ENCODE measurements at regions not wholly inside any gene's neighbourhood (a gene's known extent, or its start where the extent isn't known, plus 50 kb on each side); places are given as distances from the start of the nearest gene placed in this dataset.
"Not testable (repeated sequence)": the region's sequence is repeated elsewhere in the genome, so short reads cannot be mapped to it uniquely, and the experiment has no call there.

- DNase-seq (ENCODE audit: low spot score) = not testable (repeated sequence)
Measured at GRCh38 chr12:19625551-19625950, 186.3 kb downstream of the AEBP2 start.

- DNase-seq (ENCODE audit: low spot score) = no peak
Measured at GRCh38 chr12:19627719-19628118, 188.4 kb downstream of the AEBP2 start.

DNA sequence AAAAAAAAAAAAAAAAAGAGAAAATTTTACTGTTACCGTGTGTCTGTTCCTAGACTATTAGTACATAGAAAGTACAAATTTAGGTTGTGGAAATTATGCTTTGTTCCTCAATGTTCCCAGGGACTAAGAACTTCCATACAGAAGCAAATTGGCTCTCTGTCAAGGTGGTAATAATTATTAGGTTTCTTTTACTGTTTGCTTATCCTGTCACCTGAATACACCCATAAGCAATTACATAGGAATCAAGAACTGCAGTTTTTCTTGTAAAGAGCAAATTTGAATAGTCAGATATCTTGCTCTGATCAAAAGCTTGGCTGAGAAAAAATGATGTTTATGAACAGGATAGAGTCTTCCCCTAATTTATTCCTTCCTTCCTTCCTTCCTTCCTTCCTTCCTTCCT lies 191.2 kb downstream of the AEBP2 start:
- no peak for DNase-seq (ENCODE audit: low spot score)

GRCh38 chr12:19633194-19633593 lies 193.9 kb downstream of the AEBP2 start:
- DNase-seq (ENCODE audit: low spot score) = no peak

- no peak for DNase-seq (ENCODE audit: low spot score)
Measured at GRCh38 chr12:19633641-19634040, 194.3 kb downstream of the AEBP2 start.

DNA sequence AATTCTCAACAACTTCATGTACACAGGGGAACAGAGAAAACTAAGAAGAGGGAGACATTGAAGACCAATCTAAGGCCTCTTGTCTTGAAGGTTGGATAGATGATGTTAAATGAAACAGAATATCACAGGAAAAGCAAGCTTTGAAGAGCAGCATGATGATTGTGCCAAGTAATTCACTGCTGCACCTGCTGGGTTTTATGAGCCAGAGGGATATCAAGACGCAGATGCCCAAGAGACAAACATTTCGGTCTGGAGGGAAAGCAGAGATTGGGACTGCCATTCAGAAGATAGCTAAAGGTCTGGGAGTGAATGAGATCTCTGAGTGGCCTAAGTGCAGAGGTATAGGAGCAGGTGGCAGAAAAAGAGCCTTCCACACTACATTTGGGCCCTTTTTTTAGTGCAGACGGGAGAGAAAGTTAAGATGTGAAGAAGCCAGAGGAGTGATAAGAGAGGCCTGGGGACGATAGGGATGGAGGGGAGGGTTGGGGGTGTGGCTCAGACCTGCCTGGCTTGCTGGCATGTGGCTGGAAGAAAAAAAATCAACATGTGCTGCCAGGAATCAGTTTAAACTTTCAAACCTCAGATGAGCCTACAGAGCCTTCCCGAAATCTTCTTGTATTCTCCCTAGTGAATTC lies 200.6 kb downstream of the AEBP2 start:
- no peak for DNase-seq (ENCODE audit: low spot score)

GRCh38 chr12:19641235-19642080 lies 202.2 kb downstream of the AEBP2 start:
- DNase-seq (ENCODE audit: low spot score) = no peak

GRCh38 chr12:19642345-19642744 lies 203.1 kb downstream of the AEBP2 start:
- no peak for DNase-seq (ENCODE audit: low spot score)

GRCh38 chr12:19643635-19644034 lies 204.3 kb downstream of the AEBP2 start:
- DNase-seq (ENCODE audit: low spot score) = no peak

- no peak for DNase-seq (ENCODE audit: low spot score)
Measured at GRCh38 chr12:19644571-19644970, 205.3 kb downstream of the AEBP2 start.

- DNase-seq (ENCODE audit: low spot score) = no peak
Measured at GRCh38 chr12:19645823-19646222, 206.5 kb downstream of the AEBP2 start.

GRCh38 chr12:19646599-19646998 lies 207.3 kb downstream of the AEBP2 start:
- no peak for DNase-seq (ENCODE audit: low spot score)

- no peak for DNase-seq (ENCODE audit: low spot score)
Measured at GRCh38 chr12:19647806-19648556, 208.7 kb downstream of the AEBP2 start.

DNA sequence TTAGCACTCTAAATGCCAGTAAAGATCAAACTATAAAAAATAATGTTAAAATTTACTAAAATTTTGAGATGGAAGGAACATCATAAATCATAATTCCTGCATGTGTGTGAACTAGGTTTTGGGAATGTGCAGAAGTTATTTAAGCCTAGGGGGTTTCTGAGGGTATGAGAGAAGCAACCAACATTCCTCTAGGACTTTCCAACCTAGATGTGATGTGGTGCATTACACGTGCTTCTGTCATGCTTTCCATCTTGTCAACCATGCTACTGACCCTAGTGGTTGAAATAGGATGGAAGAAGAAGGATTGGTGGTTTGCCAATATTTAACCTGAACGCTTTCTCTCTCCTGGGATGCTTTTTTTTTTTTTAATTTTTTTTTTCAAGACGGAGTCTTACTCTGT lies 209.3 kb downstream of the AEBP2 start:
- no peak for DNase-seq (ENCODE audit: low spot score)

DNA sequence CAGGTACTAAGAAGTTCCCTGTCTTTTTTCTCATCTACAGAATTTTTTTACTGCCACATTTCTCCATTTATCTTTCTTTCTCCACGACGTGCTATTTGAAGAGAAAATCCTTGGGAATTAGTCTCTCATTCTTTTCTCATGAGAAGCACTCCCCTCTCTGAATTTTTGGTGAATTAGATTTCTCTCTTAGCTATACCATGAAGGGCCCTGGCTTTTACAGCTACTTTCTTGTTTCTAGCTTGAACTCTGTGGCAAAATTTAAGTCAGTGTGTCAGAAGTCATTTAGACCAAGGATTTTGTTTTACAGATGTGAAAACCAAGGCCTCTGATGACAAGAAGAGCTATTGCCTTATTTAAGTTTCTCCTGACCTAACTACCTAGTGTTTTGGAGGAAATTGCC lies 213.1 kb downstream of the AEBP2 start:
- DNase-seq (ENCODE audit: low spot score) = no peak

DNA sequence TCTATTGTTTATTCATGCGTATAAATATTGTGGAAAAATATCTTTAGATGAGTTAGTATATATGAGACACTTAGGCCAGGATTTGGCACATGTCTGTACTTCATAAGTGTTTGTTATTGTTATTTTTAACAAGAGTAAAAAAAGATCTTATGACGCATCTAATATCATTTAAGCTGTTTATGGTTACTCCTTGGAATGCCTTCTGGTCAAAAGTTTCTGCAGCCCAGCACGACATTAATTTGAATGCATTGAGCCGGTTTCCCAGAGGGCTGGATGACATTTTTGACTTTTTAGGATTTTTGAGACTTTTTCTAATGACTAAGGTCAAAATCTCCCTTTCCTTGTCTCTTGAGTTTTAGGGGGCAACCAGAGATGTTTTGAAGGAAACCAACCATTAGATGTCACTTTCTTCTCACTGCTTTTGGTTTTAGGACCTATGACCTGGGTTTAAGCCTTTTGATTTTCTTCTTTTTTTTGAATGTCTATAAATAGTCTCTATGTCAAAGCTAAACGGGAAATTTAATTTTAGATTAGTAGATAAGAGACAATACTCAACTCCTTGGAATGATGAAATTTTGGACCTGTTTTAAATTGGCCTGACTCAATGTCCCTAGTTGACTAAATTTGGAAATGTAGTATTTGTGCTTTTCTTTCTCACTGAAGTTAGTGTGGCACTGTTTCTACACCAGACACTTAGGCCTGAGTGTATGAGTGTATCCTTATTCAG lies 215.5 kb downstream of the AEBP2 start:
- DNase-seq (ENCODE audit: low spot score) = no peak

GRCh38 chr12:19657118-19657731 lies 217.9 kb downstream of the AEBP2 start:
- no peak for DNase-seq (ENCODE audit: low spot score)

GRCh38 chr12:19657732-19658130 lies 218.4 kb downstream of the AEBP2 start:
- DNase-seq (ENCODE audit: low spot score) = no peak

DNA sequence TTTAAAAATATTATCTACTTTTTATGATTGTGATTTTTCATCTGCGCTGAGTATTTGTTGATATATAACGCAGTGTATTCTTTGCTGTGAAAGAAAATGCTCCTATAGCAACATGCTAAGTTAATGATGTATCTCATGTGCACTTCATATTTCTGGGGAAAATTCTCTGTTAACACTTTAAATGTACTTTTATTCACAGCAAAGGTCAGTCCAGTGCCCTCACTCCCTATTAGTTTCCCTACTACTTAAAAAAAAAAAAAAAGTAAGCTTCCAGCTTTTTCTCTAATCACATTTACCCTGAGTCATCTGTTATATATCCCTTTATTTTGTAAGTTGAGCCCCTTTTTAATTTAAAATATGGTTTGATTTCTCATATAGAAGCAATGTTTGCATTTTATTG lies 219.8 kb downstream of the AEBP2 start:
- no peak for DNase-seq (ENCODE audit: low spot score)

GRCh38 chr12:19659501-19659900 lies 220.2 kb downstream of the AEBP2 start:
- DNase-seq (ENCODE audit: low spot score) = no peak

- DNase-seq (ENCODE audit: low spot score) = no peak
Measured at GRCh38 chr12:19665121-19665900, 226.0 kb downstream of the AEBP2 start.

Data from ecto neural progenitor cell (in vitro differentiated cells).